Activated naive CD8-positive, alpha-beta T cell treated with anti-CD3 and anti-CD28 coated beads for 36 hours (primary cell): ENCODE measurements at regions not wholly inside any gene's neighbourhood (a gene's known extent, or its start where the extent isn't known, plus 50 kb on each side); places are given as distances from the start of the nearest gene placed in this dataset.

Source experiments
- DNase-seq: peaks from one replicate; pipeline ENCODE4 v3.0.0; 2021
- H3K27ac Mint-ChIP-seq: one replicate; pipeline ENCODE4 v1.8.0; 2022; ENCODE audit warnings: mild to moderate bottlenecking, moderate library complexity, mixed read lengths
- H3K27me3 Mint-ChIP-seq: one replicate; pipeline ENCODE4 v1.8.0; 2022; ENCODE audit warnings: mild to moderate bottlenecking, mixed read lengths
- H3K36me3 Mint-ChIP-seq: one replicate; pipeline ENCODE4 v1.8.0; 2021; ENCODE audit warnings: mild to moderate bottlenecking, mixed read lengths
- H3K4me1 Mint-ChIP-seq: one replicate; pipeline ENCODE4 v1.8.0; 2021; ENCODE audit warnings: mixed read lengths
- H3K4me3 Mint-ChIP-seq: one replicate; pipeline ENCODE4 v1.8.0; 2022; ENCODE audit warnings: mild to moderate bottlenecking, moderate library complexity, mixed read lengths
- H3K9me3 Mint-ChIP-seq: one replicate; pipeline ENCODE4 v1.8.0; 2022; ENCODE audit warnings: mixed read lengths

GRCh38 chr1:55541296-55541695 is 326.1 kb upstream of the USP24 start:
- no peak overlapping the region for H3K27ac Mint-ChIP-seq
- no peaks in the 10 kb centered on the region for H3K9me3 Mint-ChIP-seq
- H3K36me3 Mint-ChIP-seq, result no peaks in the 10 kb centered on the region
- H3K4me1 Mint-ChIP-seq, result no peaks in the 10 kb centered on the region
- DNase-seq, result no peak
- no peak overlapping the region for H3K4me3 Mint-ChIP-seq
- H3K27me3 Mint-ChIP-seq, result peaks cover 10% of the 10 kb centered on the region

DNA sequence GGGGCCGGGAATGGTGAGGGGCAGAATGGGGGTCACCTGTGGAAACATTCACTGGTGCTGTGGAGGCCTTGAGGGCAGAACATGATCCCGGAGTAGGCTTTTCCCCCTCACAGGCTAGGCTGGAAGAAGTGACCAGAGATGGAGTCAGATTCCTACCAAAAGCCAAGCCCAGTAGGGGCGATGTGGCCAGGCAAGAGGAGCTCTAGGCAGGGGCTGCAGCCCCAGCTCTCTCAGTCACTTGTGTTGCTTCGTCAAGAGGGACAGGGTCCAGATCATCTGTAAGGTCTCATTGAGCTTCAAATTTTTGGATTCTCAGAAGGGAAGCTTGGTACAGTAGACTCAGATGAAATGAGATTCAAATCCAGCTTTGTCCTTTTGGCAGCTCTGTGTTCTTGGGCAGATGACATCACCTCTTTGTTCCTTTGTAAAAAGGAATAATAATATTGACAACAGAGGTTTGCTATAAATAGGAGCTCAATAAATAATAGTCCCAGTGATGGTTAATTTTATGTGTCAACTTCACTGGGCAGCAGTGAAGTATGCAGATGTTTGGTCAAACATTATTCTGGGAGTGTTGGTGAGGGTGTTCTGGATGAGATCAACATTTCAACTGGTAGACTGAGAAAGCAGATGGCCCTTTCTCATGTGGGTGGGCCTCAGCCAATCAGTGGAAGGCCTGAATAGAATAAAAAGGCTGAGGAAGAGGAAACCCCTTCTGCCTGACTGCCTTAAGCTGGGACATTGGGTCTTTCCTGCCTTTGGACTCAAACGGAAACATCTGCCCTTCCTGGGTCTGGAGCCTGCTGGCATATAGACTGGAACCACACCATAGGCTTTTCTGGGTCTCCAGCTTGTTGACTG is 324.7 kb upstream of the USP24 start:
- no peaks in the 10 kb centered on the region for H3K9me3 Mint-ChIP-seq
- no peak for DNase-seq
- no peak overlapping the region for H3K27ac Mint-ChIP-seq
- no peaks in the 10 kb centered on the region for H3K36me3 Mint-ChIP-seq
- no peaks in the 10 kb centered on the region for H3K4me1 Mint-ChIP-seq
- H3K4me3 Mint-ChIP-seq, result no peak overlapping the region
- peaks cover 4% of the 10 kb centered on the region for H3K27me3 Mint-ChIP-seq

- H3K36me3 Mint-ChIP-seq, result no peaks in the 10 kb centered on the region
- no peaks in the 10 kb centered on the region for H3K4me1 Mint-ChIP-seq
- H3K9me3 Mint-ChIP-seq, result no peaks in the 10 kb centered on the region
- no peaks in the 10 kb centered on the region for H3K27me3 Mint-ChIP-seq
- no peak overlapping the region for H3K27ac Mint-ChIP-seq
- DNase-seq, result no peak
- no peak overlapping the region for H3K4me3 Mint-ChIP-seq
Measured at GRCh38 chr1:55538428-55538827, 323.3 kb upstream of the USP24 start.

DNA sequence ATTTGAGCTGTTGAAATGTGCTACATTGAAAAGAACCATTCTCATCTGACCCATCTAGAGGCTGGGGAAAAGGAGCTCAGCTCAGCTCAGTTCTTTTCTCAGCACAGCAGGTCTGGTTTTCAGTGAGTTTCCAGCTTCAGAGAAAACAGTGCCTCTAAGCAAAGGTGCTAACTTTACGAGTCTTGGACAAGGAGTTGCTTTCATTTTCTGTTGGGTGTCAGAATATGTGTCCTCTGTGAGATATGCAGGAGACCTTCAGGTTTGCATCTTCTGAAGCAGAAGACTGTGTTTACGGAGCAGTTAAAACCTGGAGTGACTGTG is 321.3 kb upstream of the USP24 start:
- H3K36me3 Mint-ChIP-seq, result no peaks in the 10 kb centered on the region
- H3K9me3 Mint-ChIP-seq, result no peaks in the 10 kb centered on the region
- H3K4me1 Mint-ChIP-seq, result no peaks in the 10 kb centered on the region
- no peaks in the 10 kb centered on the region for H3K27me3 Mint-ChIP-seq
- no peak overlapping the region for H3K4me3 Mint-ChIP-seq
- no peak overlapping the region for H3K27ac Mint-ChIP-seq
- DNase-seq, result no peak

GRCh38 chr1:55535724-55536544 is 320.8 kb upstream of the USP24 start:
- Mint-ChIP-seq H3K36me3 (no peaks in the 10 kb centered on the region), H3K27ac (no peak overlapping the region), H3K4me3 (no peak overlapping the region), H3K27me3 (no peaks in the 10 kb centered on the region), H3K4me1 (no peaks in the 10 kb centered on the region), H3K9me3 (no peaks in the 10 kb centered on the region)
- DNase-seq, result no peak

- Mint-ChIP-seq H3K9me3 (no peaks in the 10 kb centered on the region), H3K27me3 (no peaks in the 10 kb centered on the region), H3K4me1 (no peaks in the 10 kb centered on the region), H3K27ac (no peak overlapping the region), H3K36me3 (no peaks in the 10 kb centered on the region), H3K4me3 (no peak overlapping the region)
- DNase-seq, result no peak
Measured at GRCh38 chr1:55534565-55535121, 319.5 kb upstream of the USP24 start.

GRCh38 chr1:55531644-55532043 is 316.5 kb upstream of the USP24 start:
- Mint-ChIP-seq H3K36me3 (no peaks in the 10 kb centered on the region), H3K27ac (no peak overlapping the region), H3K4me3 (no peak overlapping the region), H3K4me1 (no peaks in the 10 kb centered on the region), H3K27me3 (peaks cover 5% of the 10 kb centered on the region), H3K9me3 (no peaks in the 10 kb centered on the region)
- no peak for DNase-seq

DNA sequence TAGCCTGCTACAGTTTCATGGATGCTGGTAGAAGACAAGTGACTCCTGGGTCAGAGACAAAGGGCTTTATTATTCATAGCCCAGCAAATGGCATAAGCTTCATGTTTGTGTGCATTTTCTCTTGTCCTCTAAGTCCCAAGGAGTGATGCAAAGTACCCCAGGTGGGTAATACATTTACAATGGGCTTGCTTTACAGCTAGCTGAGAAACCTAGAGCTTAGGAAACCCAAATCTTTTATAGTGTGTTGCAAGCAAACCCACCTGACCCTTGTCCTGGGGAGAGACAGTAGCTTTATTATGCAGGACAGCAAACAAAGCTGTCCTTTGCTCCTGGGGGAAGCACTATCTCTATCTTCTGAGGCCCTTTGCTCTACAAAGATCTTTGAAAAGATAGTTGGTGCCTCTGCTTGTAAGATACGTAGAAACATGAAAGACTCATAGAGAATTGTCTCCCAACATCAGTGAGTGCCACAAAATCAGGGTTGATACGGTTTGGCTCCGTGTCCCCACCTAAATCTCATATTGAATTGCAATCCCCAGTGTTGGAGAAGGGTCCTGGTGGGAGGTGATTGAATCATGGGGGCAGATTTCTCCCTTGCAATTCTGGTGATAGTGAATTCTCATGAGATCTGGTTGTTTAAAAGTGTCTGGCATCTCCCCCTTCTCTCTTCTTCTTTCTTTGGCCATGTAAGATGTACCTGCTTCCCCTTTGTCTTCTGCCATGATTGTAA is 315.8 kb upstream of the USP24 start:
- no peak overlapping the region for H3K27ac Mint-ChIP-seq
- H3K4me1 Mint-ChIP-seq, result no peaks in the 10 kb centered on the region
- H3K9me3 Mint-ChIP-seq, result no peaks in the 10 kb centered on the region
- peaks cover 5% of the 10 kb centered on the region for H3K27me3 Mint-ChIP-seq
- no peak for DNase-seq
- no peak overlapping the region for H3K4me3 Mint-ChIP-seq
- no peaks in the 10 kb centered on the region for H3K36me3 Mint-ChIP-seq

- Mint-ChIP-seq H3K4me3 (no peak overlapping the region), H3K27me3 (peaks cover 5% of the 10 kb centered on the region), H3K4me1 (no peaks in the 10 kb centered on the region), H3K36me3 (no peaks in the 10 kb centered on the region), H3K27ac (no peak overlapping the region), H3K9me3 (no peaks in the 10 kb centered on the region)
- DNase-seq, result no peak
Measured at GRCh38 chr1:55529017-55529416, 313.9 kb upstream of the USP24 start.

GRCh38 chr1:55527831-55528230 is 312.7 kb upstream of the USP24 start:
- no peaks in the 10 kb centered on the region for H3K4me1 Mint-ChIP-seq
- no peak for DNase-seq
- peaks cover 5% of the 10 kb centered on the region for H3K27me3 Mint-ChIP-seq
- no peak overlapping the region for H3K4me3 Mint-ChIP-seq
- no peak overlapping the region for H3K27ac Mint-ChIP-seq
- no peaks in the 10 kb centered on the region for H3K9me3 Mint-ChIP-seq
- no peaks in the 10 kb centered on the region for H3K36me3 Mint-ChIP-seq

DNA sequence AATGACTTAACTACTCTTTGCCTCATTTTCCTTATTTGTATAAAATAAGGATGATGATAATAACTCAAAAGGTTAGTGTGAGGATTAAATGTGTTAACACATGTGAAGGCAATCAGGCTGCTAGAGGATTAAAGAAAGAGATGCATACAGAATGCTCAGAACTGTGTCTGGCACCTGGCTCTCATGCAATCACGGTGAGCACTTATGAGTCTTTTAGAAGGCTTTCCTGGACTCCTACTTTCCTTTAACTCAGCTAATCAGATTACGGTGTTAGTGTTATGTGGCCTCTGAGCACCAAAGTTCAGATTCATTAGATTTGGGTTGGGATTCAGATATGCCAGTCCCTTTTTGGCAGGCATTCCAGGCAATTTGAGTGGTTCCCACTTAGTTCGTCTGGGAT is 311.6 kb upstream of the USP24 start:
- Mint-ChIP-seq H3K4me3 (no peak overlapping the region), H3K4me1 (no peaks in the 10 kb centered on the region), H3K9me3 (no peaks in the 10 kb centered on the region), H3K36me3 (no peaks in the 10 kb centered on the region), H3K27ac (no peak overlapping the region), H3K27me3 (peaks cover 5% of the 10 kb centered on the region)
- DNase-seq, result no peak

DNA sequence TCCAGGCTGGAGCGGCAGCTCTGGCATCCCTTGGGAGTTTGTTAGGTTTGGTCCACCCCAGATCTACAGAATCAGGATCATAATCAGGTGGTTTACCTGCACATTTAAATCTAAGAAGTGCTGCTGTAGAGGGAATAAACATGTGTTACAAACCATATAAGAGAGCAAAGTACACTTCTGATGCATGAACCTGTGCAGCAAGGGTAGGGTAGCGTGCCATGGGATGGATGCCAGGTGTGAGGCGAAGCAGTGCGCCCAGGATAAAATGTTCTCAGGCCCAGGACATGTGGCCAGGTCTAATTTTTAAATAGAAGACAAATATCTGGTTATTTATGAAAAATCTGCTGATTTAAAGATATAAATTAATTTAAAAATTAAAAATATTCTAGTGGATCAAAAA is 308.8 kb upstream of the USP24 start:
- H3K36me3 Mint-ChIP-seq, result no peaks in the 10 kb centered on the region
- H3K9me3 Mint-ChIP-seq, result no peaks in the 10 kb centered on the region
- H3K27ac Mint-ChIP-seq, result no peak overlapping the region
- DNase-seq, result no peak
- H3K27me3 Mint-ChIP-seq, result peaks cover under 1% of the 10 kb centered on the region
- no peaks in the 10 kb centered on the region for H3K4me1 Mint-ChIP-seq
- H3K4me3 Mint-ChIP-seq, result no peak overlapping the region

DNA sequence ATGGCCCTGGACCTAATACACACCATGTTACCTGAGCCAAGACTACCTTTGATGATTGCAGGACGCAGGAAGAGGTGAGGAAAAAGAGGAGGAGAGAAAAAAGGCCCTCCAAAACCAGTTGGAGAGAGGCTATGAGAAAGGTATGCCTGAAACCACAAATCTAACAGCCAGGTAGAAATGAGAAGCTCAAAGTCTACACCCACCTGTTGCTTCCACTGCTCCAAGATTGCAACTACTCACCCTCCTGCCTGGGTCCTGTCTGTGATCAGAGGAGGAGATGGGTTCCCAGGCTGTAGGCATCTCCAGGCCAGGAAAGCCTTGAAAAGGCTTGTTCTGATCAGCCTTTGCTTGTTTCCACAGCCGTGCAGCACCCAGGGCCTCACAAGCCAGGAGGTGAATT is 307.8 kb upstream of the USP24 start:
- H3K9me3 Mint-ChIP-seq, result no peaks in the 10 kb centered on the region
- H3K4me1 Mint-ChIP-seq, result no peaks in the 10 kb centered on the region
- no peak for DNase-seq
- no peak overlapping the region for H3K27ac Mint-ChIP-seq
- no peaks in the 10 kb centered on the region for H3K36me3 Mint-ChIP-seq
- H3K4me3 Mint-ChIP-seq, result no peak overlapping the region
- H3K27me3 Mint-ChIP-seq, result peaks cover 3% of the 10 kb centered on the region

- peaks cover 4% of the 10 kb centered on the region for H3K27me3 Mint-ChIP-seq
- H3K9me3 Mint-ChIP-seq, result no peaks in the 10 kb centered on the region
- H3K36me3 Mint-ChIP-seq, result no peaks in the 10 kb centered on the region
- no peak overlapping the region for H3K27ac Mint-ChIP-seq
- H3K4me1 Mint-ChIP-seq, result no peaks in the 10 kb centered on the region
- no peak overlapping the region for H3K4me3 Mint-ChIP-seq
- DNase-seq, result no peak
Measured at GRCh38 chr1:55522353-55522903, 307.3 kb upstream of the USP24 start.

GRCh38 chr1:55520861-55521260 is 305.7 kb upstream of the USP24 start:
- Mint-ChIP-seq H3K9me3 (no peaks in the 10 kb centered on the region), H3K27me3 (peaks cover 8% of the 10 kb centered on the region), H3K4me1 (no peaks in the 10 kb centered on the region), H3K4me3 (no peak overlapping the region), H3K27ac (no peak overlapping the region), H3K36me3 (no peaks in the 10 kb centered on the region)
- DNase-seq, result no peak
